ENCODE measurements at regions not wholly inside any gene's neighbourhood (a gene's known extent, or its start where the extent isn't known, plus 50 kb on each side); places are given as distances from the start of the nearest gene placed in this dataset.
"Not testable (repeated sequence)": the region's sequence is repeated elsewhere in the genome, so short reads cannot be mapped to it uniquely, and the experiment has no call there.

DNA sequence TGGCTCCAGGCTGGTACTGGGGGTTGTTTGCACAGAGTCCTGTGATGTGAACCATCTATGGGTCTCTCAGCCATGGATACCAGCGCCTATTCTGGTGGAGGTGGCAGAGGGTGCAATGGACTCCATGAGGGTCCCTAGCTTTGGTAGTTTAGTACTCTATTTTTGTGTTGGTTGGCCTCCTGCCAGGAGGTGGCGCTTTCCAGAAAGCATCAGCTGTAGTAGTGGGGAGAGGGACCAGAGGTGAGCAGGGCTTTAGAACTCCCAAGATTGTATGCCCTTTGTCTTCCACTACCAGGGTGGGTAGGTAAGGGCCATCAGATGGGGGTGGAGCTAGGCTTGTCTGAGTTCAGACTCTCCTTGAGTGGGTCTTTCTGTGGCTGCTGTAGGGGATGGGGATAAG is 177.6 kb downstream of the TM2D1 start:
- ATAC-seq (ENCODE audit: low read depth); H3K4ac ChIP-seq (ENCODE audit: low read depth, low read length); DNase-seq; H4K91ac ChIP-seq (ENCODE audit: insufficient read depth, low read depth, low read length); POLR2A ChIA-PET (ENCODE audit: unreplicated experiment); H3K18ac ChIP-seq (ENCODE audit: low read depth, low read length); H3K9me1 ChIP-seq (ENCODE audit: insufficient read depth, low read length); H4K20me1 ChIP-seq (ENCODE audit: insufficient read depth, low read length); intact Hi-C loops (cut with micrococcal nuclease); H3K4me2 ChIP-seq (ENCODE audit: low read depth, low read length); H3K4me1 ChIP-seq (ENCODE audit: control insufficient read depth, insufficient read depth, low read length); H2AFZ ChIP-seq (replicated peaks; ENCODE audit: low read length, poor library complexity); H3K4me3 ChIP-seq (ENCODE audit: insufficient read depth, low read depth, low read length); BruUV-seq (replicated peaks); H3K36me3 ChIP-seq (ENCODE audit: control insufficient read depth, insufficient read depth, low read length); H3K27me3 ChIP-seq (ENCODE audit: control insufficient read depth, insufficient read depth, low read length); H2BK120ac ChIP-seq (ENCODE audit: low read depth, low read length); H2BK20ac ChIP-seq (ENCODE audit: low read depth, low read length); H3K56ac ChIP-seq (ENCODE audit: extremely low read depth, insufficient read depth, low read length); H3K9ac ChIP-seq (ENCODE audit: low read depth, low read length); H4K5ac ChIP-seq (ENCODE audit: low read depth, low read length); dilution Hi-C loops (cut with HindIII; ENCODE audit: low sequenced_read_pairs, unreplicated experiment); H3K79me1 ChIP-seq (ENCODE audit: low read depth in 1 of 2, low read length in 2 of 2); H4K8ac ChIP-seq (ENCODE audit: low read depth in 2 of 2, low read length in 2 of 2); H3K27ac ChIP-seq (ENCODE audit: insufficient read depth, low read length); H2AK5ac ChIP-seq (ENCODE audit: low read depth, low read length); H3K14ac ChIP-seq (replicated peaks; ENCODE audit: low read depth, low read length); H2AK9ac ChIP-seq (replicated peaks; ENCODE audit: low read depth, low read length, poor library complexity); H3K23ac ChIP-seq (ENCODE audit: low read depth, low read length); H3K9me3 ChIP-seq (ENCODE audit: control insufficient read depth, insufficient read depth, low read length); H2BK15ac ChIP-seq (ENCODE audit: low read depth, low read length); H2BK5ac ChIP-seq (ENCODE audit: low read depth, low read length, poor library complexity, severe bottlenecking); in situ Hi-C loops (cut with MboI; ENCODE audit: low sequenced_read_pairs): not testable (repeated sequence)
- WGBS, 2 experiments (ENCODE audit: extremely low coverage in 2 of 2, insufficient read length in 1 of 2): no CpG with 5 or more reads among the region's 2 CpGs
- CTCF ChIA-PET: interaction anchor here (0.6 kb wide), 1 partner anchor 1742 kb away, joined by 3 read pairs; no protein-coding TSS in a partner anchor

DNA sequence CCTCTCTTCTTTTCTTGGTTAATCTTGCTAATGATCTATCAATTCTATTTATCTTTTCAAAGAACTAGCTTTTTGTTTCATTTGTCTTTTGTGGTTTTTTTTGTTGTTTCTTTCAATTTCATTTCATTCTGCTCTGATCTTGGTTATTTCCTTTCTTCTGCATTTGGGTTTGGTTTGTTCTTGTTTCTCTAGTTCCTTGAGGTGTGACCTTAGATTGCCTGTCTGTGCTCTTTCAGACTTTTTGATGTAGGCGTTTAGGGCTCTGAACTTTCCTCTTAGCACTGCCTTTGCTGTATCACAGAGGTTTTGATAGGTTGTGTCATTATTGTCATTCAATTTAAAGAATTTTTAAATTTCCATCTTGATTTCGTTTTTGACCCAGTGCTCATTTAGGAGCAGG is 180.1 kb downstream of the TM2D1 start:
- H4K5ac ChIP-seq (ENCODE audit: low read depth, low read length); H2BK5ac ChIP-seq (ENCODE audit: low read depth, low read length, poor library complexity, severe bottlenecking); H3K27ac ChIP-seq (ENCODE audit: insufficient read depth, low read length); H4K20me1 ChIP-seq (ENCODE audit: insufficient read depth, low read length); H3K4me3 ChIP-seq (ENCODE audit: insufficient read depth, low read depth, low read length); CTCF ChIA-PET; dilution Hi-C loops (cut with HindIII; ENCODE audit: low sequenced_read_pairs, unreplicated experiment); H3K9me1 ChIP-seq (ENCODE audit: insufficient read depth, low read length); H3K56ac ChIP-seq (ENCODE audit: extremely low read depth, insufficient read depth, low read length); ATAC-seq (ENCODE audit: low read depth); H3K23ac ChIP-seq (ENCODE audit: low read depth, low read length); H3K27me3 ChIP-seq (ENCODE audit: control insufficient read depth, insufficient read depth, low read length); BruUV-seq (replicated peaks); POLR2A ChIA-PET (ENCODE audit: unreplicated experiment); H2AK9ac ChIP-seq (replicated peaks; ENCODE audit: low read depth, low read length, poor library complexity); H3K9ac ChIP-seq (ENCODE audit: low read depth, low read length); H3K4ac ChIP-seq (ENCODE audit: low read depth, low read length); H3K79me1 ChIP-seq (ENCODE audit: low read depth in 1 of 2, low read length in 2 of 2); H4K8ac ChIP-seq (ENCODE audit: low read depth in 2 of 2, low read length in 2 of 2); intact Hi-C loops (cut with micrococcal nuclease); H3K18ac ChIP-seq (ENCODE audit: low read depth, low read length); H3K4me1 ChIP-seq (ENCODE audit: control insufficient read depth, insufficient read depth, low read length); H4K91ac ChIP-seq (ENCODE audit: insufficient read depth, low read depth, low read length); H3K36me3 ChIP-seq (ENCODE audit: control insufficient read depth, insufficient read depth, low read length); H2BK20ac ChIP-seq (ENCODE audit: low read depth, low read length); in situ Hi-C loops (cut with MboI; ENCODE audit: low sequenced_read_pairs); H3K9me3 ChIP-seq (ENCODE audit: control insufficient read depth, insufficient read depth, low read length); H3K14ac ChIP-seq (replicated peaks; ENCODE audit: low read depth, low read length); H2AK5ac ChIP-seq (ENCODE audit: low read depth, low read length); H2AFZ ChIP-seq (replicated peaks; ENCODE audit: low read length, poor library complexity); H2BK120ac ChIP-seq (ENCODE audit: low read depth, low read length); H3K4me2 ChIP-seq (ENCODE audit: low read depth, low read length); DNase-seq; H2BK15ac ChIP-seq (ENCODE audit: low read depth, low read length): not testable (repeated sequence)
- WGBS, 2 experiments (ENCODE audit: extremely low coverage in 2 of 2, insufficient read length in 1 of 2): no CpG with 5 or more reads among the region's 2 CpGs
